T-helper 2 cell treated with Interferon-gamma antibody and Interleukin-4, amounts not matched to agents 100 ng/mL and 5 ng/mL, for 36 hours (primary cell): ENCODE measurements at regions not wholly inside any gene's neighbourhood (a gene's known extent, or its start where the extent isn't known, plus 50 kb on each side); places are given as distances from the start of the nearest gene placed in this dataset.

ENCODE experiments used
- intact Hi-C: fragments of 100-400 bp; cut with micrococcal nuclease; formaldehyde crosslinking; loops from one replicate; pipeline ENCODE4 v1.15.1; 2023

GRCh38 chr16:18059089-18059488 lies 277.4 kb downstream of the NPIPA8 start:
- intact Hi-C loops = no loop called here

- intact Hi-C loops = no loop called here
Measured at GRCh38 chr16:18055411-18055916, 281.1 kb downstream of the NPIPA8 start.

GRCh38 chr16:18050777-18051176 lies 285.8 kb downstream of the NPIPA8 start:
- intact Hi-C loops = no loop called here

GRCh38 chr16:18050234-18050633 lies 286.3 kb downstream of the NPIPA8 start:
- intact Hi-C loops = no loop called here

DNA sequence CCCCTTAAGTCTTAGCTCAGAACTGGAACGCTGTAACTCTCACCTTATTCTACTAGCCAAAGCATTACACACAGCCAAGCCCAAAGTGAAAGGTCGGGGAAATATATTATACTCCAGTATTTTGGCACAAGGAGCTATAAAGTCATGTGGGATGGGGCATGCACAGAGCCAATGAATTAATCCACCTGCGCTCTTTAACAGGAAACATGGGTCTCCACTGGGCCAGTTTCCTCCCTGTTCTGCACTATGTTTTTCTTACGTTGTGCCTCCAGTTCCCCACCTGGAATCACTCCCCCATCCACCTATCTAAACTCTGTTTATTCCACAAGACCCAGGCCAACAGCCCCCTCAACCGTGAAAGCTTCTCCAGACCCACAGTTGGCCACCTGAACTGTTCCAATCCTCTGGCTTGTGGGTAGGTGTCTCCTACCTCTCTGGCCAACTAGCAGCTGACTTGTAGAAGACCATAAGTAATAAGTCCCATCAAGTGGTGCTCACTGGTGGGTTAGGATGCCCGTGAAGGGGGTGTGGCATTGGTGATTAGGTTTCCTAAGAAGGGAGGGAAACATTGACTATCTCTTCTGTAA lies 286.9 kb downstream of the NPIPA8 start:
- intact Hi-C loops = no loop called here

- intact Hi-C loops = no loop called here
Measured at GRCh38 chr16:18048853-18049546, 287.5 kb downstream of the NPIPA8 start.

GRCh38 chr16:18047761-18048160 lies 288.8 kb downstream of the NPIPA8 start:
- intact Hi-C loops = no loop called here

DNA sequence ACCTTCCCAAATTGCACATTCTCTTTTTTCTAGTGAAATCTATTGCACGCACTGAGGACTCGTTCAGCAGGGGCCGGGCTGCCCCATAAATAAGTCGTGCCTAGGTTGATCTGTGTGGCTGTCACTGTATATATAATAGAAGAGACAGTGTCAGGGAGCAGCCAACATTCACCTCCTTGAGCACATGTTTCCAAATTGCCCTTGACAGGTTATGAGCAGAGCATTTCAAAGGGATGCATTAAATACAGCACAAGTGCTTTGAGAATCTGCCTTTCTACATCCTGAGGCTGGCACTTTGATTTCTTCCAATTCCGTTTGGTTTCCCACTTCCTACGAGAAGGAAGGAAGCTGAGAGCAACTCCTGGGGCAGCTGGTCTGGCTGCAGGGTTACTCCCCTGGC lies 291.2 kb downstream of the NPIPA8 start:
- intact Hi-C loops = no loop called here

- intact Hi-C loops = no loop called here
Measured at GRCh38 chr16:18041864-18042834, 294.4 kb downstream of the NPIPA8 start.

GRCh38 chr16:18039931-18040330 lies 296.6 kb downstream of the NPIPA8 start:
- intact Hi-C loops = no loop called here

DNA sequence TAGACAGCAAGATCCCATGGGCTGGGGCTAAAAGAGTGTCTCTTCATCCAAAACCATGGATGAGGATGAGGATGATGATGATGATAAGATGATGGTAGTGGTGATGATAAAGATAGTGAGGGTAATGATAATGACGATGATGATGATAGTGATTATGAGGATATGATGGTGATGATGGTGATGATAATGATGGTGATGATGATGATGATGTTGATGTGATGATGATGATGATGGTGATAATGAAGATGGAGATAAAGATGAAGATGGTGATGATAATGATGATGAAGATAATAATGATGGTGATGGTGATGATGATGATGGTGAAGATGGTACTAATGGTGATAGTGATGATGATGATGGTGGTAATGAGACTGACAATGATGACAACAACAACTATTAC lies 299.5 kb downstream of the NPIPA8 start:
- intact Hi-C loops = no loop called here

GRCh38 chr16:18024611-18025010 lies 311.9 kb downstream of the NPIPA8 start:
- intact Hi-C loops = no loop called here

GRCh38 chr16:18018376-18018775 lies 318.2 kb downstream of the NPIPA8 start:
- intact Hi-C loops = no loop called here

- intact Hi-C loops = no loop called here
Measured at GRCh38 chr16:18013863-18014262, 322.7 kb downstream of the NPIPA8 start.

- intact Hi-C loops = no loop called here
Measured at GRCh38 chr16:18008356-18008755, 328.2 kb downstream of the NPIPA8 start.

DNA sequence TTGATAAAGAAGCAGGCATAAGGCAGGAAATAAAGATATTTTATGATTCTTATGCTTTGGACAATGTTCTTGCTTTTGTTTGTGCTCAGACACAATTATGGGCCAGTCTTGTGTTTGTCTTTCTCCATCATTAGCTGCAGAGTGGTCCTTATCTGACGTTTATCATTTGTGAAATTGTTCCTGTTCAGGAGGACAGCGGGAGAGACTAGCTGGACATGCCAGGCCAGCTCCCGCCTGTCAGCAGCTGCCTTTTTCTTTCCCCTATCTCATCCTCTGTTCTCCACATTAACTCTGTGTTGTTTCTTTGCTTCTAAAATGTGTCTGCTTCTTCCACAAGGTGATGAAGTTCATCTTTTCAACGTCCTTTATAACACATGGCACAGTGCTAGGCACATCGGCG lies 333.5 kb downstream of the NPIPA8 start:
- intact Hi-C loops = no loop called here

DNA sequence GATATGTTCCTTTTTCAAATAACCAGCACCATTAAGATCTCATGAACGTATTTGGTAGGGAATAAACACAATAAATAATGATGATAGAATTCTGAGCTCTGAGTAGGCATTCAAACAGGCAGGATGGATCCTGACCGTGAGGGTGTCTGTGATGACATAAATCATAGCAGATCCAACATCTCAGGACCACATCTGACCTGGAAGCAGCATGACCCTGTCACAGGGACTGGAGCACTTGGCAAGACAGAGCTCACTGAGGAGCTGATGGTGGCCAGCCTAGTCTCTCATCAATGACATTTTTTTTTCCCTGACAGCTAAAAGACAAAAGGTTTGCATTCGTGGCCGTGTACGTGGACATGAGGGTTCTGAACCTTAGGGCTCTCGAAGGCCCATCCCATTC lies 337.5 kb downstream of the NPIPA8 start:
- intact Hi-C loops = no loop called here

GRCh38 chr16:17998550-17998949 lies 338.0 kb downstream of the NPIPA8 start:
- intact Hi-C loops = no loop called here

DNA sequence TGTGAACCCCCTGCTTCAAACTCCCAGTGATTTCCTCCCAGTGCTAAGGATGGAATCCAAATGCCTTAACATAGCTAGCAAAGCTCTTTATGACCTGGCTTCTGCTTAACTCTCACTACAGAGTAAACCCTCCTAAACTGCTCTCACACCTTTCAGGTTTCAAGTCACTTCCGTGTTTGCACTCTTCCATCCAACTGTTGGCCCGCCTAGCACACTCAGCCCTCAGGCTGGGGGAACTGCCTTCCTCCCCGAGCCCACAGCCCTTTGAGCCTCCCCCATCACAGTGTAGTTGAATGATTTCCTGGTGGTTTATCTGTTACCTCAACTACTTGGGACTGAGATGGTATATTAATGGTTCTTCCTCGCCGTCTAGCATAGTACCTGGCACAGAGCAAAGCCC lies 342.5 kb downstream of the NPIPA8 start:
- intact Hi-C loops = no loop called here

GRCh38 chr16:17992416-17992815 lies 344.1 kb downstream of the NPIPA8 start:
- intact Hi-C loops = no loop called here

DNA sequence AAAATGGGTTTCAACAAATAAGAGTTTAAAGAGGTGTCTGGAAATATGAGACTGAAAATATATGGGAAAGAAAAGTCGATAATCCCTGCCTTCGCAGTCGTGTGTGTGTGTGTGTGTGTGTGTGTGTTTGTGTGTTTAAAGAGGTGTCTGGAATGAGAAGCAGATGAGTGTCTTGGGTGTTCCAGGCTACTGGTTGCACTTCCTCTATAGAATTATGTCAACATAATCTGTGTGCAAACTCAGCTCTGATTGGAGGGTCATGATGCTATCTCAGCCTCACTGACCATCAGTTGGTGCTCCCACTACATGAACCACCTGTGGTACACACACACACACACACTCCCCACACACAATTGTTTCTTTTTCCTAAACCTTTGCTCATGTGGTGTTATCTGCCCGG lies 347.3 kb downstream of the NPIPA8 start:
- intact Hi-C loops = no loop called here

- intact Hi-C loops = no loop called here
Measured at GRCh38 chr16:17988839-17989238, 347.7 kb downstream of the NPIPA8 start.
